C1 segment of cervical spinal cord (tissue), 14 donors: ENCODE measurements at regions not wholly inside any gene's neighbourhood (a gene's known extent, or its start where the extent isn't known, plus 50 kb on each side); places are given as distances from the start of the nearest gene placed in this dataset.

Experiments used
- DNase-seq, 14 donors: peaks; one replicate each; lab custom pipeline; 2025; lab: John Stamatoyannopoulos, UW

DNA sequence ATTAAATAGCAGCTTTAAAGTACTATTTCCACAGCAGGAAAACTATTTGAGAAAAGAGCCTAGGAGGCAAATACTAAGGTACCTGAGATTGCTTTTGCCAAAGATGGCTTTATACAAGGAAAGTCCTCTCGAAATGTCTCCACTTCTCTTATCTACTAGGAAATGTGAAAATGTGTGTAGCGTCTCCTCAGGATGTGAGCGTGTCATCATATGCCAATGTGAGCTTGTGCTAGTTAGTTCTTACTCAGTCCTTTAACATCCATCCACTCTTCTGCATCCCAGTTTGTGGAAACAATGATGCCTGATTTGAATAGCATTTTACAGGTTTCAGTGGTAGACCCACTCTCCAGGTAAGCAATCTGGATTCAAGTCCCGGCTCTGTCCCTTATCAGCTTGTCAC, 421.0 kb downstream of the DYNC2H1 start:
- no peak for DNase-seq

DNA sequence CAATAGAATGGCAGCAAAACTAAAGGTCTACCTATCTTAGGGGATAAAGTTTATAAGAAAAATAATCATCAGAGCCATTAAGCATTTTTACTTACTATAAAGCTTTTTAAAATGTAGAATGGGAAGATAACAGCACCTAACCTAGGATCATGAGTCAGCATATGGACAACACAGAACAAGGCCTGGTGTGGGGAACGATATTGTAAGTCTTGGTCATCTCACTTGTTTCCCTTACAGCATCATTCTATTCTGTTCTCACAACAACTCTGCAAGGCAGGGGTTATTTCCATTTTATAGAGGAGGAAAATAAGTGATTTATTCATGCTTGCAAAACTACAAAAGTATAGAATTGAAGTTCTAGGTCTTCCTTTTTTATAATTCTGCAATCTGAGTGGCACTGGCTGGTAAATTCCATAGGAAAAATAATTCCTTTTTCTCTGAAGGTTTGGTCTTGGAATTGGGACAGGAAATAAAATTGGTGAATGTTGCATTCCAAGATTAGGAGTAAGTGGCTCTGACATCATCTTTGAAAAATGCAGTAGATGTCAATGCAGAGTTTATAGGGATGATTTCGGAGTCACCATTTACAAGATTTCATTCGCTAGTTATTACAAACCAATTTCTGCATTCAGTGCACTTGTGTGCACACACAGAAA, 423.0 kb downstream of the DYNC2H1 start:
- no peak for DNase-seq

DNA sequence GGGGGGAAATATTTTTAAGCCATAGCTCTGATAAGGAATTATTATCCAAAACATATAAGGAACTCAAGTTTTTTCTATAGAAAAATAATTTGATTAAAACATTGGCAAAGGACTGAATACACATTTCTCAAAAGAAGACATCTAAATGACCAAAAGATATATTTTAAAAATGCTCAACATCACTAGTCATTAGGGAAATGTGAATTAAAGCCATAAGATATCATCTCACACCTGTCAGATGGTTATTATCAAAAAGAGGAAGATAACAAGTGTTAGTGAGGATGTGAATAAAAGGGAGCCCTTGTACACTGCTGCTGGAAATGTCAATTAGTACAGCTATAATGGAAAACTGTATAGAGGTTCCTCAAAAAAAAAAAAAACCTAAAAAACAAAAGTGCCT, 425.0 kb downstream of the DYNC2H1 start:
- DNase-seq: no peak

DNA sequence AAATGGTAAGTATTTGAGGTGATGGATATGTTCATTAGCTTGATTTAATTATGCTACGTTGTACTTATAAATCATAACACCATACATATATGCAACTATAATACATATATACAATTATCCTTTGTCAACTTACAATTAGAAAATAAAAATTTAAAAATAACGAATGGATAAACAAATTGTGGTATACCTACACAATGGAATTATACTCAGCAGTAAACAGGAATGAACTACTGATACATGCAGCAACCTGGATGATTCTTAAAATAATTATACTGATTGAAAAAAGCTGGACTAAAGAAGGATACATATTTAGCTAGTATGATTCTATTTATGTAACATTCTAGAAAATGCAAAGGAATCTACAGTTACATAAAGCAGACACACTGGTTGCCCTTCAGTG, 425.7 kb downstream of the DYNC2H1 start:
- DNase-seq: no peak

DNA sequence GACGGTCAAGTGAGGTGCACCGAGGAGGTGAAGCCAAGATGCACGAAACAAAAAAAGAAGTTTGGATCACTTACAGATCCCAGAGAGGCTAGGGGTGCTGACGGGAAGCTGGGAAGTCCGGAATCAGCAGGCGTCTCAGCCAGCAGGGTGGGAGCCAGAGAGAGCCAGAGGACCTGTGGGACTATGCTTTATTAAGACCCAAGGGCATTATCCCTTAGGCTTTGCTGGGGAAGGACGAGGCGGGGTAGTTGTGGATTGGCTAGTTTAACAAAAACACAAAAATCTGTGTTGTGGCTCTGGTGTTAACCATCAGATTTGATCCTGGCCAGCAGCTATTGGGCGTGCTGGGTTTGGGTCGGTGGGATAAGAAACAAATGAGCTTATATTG, 427.1 kb downstream of the DYNC2H1 start:
- DNase-seq: no peak

DNA sequence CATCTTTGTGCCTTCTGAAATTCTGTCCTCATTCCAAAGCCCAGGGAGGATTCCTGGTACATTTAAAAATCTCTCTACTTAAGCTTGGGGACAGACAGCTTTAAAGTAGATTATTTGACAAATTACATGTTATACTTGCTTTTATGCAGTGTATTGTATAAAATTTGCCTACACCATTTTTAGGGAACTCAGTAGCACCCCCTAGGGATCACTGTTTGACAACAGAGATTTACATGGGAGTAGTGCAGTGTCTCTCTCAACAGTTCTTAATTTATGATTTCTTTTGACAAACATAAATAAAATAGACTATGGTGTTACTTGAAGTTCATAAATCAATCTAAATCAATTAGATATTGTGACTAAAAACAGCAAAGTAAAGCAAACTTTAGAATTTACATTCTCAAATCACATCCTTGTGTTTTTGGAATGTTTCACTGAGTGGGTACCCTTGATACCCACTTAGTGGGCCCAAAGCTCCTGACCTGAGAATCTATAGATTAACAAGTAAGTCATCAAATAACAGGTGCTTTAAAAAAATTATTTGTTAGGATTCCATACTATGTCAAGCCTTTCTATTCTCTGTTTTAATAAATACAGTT, 428.8 kb downstream of the DYNC2H1 start:
- no peak for DNase-seq

DNA sequence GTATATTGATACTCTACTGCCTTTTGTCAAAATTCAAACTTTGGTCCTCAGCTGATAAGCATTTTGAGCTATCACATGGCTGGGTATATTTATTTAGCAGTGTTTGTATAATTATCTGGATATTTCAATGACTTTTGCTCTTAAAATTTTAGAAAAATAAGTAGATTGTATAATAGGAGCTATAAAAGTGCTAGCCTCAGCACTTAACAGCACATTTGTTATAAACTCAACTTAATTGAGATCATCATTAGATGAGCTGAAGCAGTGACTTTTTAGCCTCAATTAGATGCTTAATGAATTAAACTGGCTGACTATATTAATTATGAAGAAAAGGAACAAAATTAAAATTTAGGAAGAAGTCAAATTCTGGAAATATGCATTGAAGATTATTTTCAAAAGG, 429.9 kb downstream of the DYNC2H1 start:
- no peak for DNase-seq

DNA sequence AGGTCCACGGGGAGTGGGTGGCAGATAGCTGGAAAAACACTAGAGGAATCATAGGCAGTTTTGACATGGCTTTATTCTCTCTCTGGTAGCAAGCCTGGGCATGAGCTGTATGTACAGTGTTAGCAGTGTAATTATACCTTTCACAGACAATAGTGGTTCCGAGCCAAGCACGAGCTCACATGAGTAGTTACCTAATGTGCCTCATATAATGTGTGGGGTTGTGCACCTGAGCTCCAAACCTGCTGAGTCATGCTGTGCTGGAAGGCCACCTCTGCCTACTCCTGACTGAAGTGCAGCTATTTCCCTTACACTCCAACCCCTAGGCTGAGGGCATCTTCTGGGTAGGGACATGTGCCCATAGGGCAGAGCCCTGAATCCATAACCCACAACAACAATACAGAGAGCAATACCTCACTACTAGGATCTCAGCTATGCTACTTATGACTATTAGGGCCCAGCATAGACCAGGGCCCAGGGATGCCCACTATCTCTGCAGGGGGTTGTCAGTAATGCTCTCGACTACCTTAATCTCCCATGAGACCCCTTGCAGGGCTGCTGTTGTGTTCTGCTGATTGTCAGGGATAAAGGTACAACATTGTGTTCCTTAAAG, 432.1 kb downstream of the DYNC2H1 start:
- no peak for DNase-seq

DNA sequence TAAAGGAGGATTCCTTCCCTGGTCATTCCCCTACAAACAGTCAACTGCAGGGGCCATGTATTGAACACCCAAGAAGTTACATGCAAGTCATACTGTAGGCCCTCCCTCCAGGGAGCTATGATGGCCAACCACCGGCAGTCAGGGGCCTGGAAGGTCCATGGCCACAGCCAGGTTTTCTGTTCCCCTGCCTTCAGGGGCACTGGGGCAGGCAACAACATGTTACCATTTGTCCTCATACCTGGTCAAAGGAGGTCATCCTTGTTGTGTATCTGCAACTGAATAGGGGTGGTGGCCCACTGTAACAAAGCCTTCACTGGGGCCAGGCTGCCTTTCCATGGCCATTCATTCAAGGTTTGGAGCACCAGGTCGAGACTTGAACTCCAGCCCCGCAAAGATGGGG, 433.6 kb downstream of the DYNC2H1 start:
- DNase-seq: no peak

DNA sequence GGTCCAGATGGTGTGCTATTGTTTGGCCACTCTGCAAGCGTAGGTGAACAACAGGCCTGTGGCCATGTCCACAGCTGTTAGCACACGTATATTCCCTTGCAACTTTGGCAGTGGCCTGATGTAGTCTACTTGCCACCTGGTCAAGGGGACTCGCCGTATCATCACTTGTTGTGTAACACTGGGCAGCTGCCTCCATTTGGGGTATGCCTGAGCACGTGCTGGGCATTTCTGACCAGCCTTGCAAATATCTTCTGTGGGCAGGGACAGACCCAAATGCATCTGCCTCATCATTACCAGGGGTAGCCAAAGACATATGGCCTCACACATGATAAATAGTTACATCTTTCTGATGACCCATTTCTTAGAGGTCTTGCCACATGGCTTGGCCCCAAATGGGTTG, 434.2 kb downstream of the DYNC2H1 start:
- no peak for DNase-seq

DNA sequence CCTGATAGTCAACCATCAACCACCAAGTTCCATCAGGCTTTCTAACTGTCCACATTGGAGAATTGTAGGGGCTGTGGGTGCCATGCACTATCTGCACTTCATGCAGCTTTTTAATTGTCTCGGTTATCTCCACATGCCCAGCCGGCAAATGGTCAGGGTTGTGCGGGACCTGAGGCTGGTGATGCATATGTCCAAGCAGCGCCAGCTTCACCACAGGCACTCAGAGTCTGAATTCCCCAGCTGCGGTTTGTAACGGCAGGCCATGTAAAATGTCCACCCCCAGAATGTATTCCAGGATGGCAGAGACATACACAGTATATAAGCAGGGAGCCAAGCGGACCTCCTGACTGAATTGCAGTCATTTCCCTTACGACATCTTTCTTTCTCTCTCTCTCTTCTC, 435.6 kb downstream of the DYNC2H1 start:
- DNase-seq: no peak

DNA sequence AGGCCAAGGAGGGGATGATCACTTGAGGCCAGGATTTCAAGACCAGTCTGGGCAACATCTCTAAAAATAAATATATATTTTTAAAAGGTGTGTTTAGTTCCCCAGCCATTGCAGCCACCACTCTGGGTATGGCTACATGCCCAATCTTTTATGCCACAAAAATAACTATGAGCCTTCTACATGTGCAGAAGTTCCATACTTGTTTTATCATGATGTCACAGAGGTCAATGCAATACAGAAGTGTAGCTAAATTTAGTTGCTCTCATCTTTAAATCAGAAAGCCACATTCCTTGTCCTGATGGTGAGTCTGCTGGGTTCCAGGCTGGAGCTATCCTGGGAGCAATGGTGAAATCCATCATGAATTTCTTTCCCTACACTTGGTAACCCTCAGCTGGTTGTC, 436.3 kb downstream of the DYNC2H1 start:
- no peak for DNase-seq

DNA sequence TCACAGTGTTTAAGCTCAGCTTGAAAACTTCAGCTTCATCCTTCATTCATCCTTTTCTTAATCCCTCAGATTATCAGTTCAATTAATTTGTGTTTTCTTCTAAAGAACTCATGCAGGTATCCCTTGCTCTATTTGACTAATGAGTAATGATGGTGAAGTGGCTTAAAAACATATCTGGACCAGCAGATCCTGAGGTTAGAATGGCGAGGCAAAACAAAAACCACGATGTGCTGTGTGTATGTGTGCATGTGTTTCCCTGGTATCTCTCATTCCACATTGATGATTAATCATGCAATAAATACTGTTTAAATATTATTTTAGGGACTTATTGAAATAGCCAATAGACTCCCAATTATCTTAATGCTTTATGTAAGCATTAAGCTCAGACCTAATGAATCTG, 437.0 kb downstream of the DYNC2H1 start:
- DNase-seq: no peak

DNA sequence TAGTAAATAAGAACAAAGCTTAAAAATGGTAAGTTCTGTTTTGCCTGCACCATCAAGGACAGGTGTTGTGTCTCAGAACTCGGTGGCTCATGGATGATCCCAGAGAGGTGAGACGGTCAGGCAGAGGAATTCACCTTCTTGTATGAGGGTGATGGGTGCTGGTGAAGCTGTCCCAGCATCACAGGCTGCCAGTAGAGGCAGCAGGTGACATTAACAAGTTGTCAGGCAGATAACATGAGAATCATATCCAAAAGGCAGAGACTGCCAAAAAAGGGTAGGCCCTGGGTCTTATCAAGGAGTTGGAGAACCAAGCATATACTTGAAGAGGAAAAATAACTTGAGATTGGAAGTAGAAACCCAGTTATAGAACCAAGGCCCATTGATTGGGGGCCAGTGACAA, 437.8 kb downstream of the DYNC2H1 start:
- no peak for DNase-seq

DNA sequence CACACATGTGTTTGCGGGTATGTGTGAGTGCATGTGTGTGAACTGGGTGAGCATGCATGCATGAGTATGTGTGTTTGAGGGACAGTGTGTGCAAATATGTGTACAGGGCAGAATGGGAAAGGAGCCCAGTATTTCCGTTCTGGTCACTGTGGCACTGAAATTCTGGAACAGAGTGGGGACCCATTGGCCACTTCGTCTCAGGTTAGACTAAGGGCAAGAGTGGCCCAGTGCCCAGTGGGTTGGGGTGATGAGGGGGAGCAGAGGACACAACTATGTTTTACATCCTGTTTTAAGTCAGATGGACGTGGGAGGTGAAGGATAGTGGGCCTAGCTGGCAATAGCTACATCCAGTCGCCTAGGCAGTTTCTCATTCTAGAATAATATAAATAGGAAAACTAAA, 438.5 kb downstream of the DYNC2H1 start:
- DNase-seq: no peak

DNA sequence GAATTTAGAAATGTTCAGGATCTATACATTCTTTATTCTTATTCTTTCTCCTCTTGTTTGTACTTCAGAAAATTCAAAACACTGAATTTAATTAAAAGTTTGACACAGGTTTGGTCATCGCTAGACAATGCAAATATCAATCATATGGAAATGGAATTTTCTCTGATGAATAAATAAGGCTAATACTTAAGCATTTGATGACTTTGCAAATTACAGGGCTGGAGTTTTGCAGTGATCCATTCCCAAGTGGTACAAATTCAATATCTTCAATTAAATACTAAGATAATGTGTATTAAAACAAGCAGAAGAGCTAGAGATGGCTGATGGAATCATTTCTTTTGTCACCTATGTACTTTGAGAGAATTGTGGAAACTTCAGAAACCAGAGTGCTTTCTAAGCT, 439.6 kb downstream of the DYNC2H1 start:
- no peak for DNase-seq

DNA sequence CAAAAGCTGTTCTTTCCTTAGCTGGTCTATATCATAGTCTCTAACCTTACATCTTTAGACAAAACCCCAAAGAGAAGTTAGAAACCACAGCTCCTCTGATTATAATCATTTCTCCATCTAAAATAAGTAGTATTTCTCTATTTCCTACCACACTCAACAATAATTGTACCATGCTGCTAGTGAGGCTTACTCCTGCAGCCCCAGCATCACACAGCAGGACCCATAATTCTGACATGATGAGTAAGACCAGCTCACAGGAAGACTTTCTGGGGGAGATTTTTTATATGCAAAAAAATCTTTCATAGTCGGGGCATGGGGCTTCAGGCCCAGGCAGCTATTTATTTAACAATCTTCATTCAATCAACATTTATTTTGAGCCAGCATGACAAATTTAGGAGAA, 441.6 kb downstream of the DYNC2H1 start:
- DNase-seq: no peak

DNA sequence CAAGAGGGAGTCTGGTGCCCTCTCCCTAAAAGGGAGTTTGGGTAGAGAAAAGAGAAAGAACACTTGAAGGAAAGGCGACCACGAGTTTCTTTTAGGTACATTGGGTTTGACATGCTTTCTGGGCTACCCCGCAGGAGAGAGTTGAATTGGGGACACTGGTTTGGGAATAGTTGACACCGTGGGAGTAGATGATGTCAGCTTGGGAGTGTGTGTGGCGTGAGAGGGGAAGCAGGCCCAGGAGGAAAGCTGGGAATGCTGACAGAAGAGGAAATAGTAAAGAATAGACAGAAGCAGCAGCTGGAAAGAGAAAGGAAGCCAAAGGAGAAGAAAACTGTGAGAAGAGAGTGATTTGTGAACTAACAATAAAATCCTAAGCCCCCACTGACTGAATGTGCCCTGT, 442.9 kb downstream of the DYNC2H1 start:
- DNase-seq: no peak

DNA sequence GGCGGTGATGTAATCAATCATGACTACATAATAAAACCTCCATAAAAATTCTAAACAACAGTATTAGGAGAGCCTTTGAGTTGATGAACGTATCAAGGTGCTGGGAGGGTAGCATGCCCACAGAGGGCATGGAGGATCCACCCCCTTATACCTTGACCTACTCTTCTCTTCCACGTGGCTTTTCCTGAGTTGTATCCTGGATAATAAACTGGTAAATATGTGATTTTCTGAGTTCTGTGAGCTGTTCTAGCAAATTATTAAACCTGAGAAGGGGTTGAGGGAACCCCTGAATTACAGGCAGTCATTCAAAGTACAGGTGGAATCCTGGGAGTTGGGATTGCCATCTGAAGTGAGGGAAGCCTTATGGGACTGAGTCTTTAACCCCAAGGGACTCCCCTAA, 446.9 kb downstream of the DYNC2H1 start:
- DNase-seq: no peak

DNA sequence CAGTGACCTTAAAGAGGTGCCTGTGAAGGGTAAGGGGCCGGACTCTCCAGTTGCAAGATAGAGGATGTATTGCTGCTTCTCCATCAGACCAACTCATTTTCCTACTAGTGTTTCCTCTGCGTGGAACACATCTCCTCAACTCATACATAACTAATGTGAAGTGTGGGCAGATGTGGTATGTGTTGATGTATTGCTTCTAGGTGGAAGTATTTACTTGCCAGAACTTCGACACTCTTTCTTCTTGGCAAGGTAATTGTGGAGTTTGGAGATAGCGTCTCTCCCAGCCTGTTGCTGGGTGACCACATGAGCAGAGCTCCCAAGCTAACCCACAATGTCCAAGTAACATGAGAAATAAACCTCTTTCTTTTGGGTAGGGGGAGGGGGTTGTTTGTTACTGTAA, 456.9 kb downstream of the DYNC2H1 start:
- DNase-seq: no peak

DNA sequence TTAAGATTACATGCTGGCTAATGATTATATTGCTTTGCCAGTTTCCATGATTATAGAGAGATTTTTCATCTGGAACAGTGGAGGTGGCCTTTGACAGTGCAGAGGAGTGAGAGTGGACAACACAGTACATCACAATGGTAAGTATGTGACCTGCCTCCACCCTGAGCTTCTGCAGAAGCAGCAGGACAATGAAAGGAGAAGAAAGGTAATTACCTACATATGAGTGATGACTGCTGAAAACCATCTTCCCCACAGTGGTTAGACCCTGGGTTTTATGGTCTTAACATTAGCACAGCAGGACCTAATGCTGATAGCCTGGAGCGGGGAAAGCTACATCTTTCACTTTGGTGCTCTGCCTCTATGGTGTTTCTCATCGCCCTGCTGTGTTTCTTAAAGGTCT, 454.7 kb upstream of the DDI1 start:
- no peak for DNase-seq

DNA sequence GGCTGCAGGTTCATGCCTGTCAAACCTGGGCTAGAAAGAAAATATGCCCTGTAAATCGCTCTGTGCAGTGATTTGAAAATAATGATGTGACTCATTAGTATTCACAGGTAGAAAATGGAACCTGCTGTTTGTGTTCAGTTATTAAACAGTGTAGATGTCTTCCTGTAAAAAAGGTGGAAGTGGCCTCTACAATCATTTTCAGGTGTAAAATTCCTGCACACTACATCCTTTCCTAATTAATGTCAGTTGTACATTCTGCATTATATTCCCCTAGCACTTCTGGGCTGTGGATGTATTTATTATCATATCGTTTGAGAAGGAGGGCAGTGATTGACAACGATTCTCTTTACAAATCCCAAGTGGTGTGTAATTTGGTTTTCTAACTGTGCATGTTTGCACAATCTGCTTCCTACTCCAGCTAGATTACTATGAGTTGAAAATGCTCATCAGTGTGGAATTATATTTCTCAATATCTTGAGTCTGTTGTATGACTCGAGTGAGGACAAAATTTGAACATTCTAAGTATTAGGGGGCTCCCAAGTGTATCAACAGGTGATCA, 454.0 kb upstream of the DDI1 start:
- no peak for DNase-seq

DNA sequence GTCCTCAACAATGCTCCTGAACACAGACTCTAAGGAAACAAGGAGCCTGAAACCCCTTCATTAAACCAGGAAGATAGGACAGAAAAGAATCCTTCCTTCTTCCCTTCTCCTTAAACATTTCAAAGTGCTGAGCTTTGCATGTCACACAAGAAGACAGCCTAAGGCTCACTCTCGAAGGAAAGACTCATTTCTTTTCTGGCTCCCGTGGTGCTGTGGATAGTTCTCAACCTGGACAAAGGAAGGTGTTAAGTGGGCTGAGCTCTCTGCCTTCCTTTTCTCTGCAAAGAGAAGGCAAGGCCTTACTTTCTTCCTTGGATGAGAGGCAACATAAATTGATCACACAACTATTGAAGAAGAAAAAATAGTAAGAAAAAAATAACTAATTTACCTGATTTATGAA, 452.4 kb upstream of the DDI1 start:
- DNase-seq: no peak
